D721Med (cell line): ENCODE measurements at regions not wholly inside any gene's neighbourhood (a gene's known extent, or its start where the extent isn't known, plus 50 kb on each side); places are given as distances from the start of the nearest gene placed in this dataset.
"Not testable (repeated sequence)": the region's sequence is repeated elsewhere in the genome, so short reads cannot be mapped to it uniquely, and the experiment has no call there.

Experiments
- DNase-seq: peaks from one replicate; pipeline ENCODE4 v3.0.0; 2011; ENCODE audit warnings: low spot score; ENCODE audit not compliant: insufficient read length
- FAIRE-seq: peaks from 2 replicates; lab custom pipeline; 2011; peaks lifted over from hg19 to GRCh38; lab: Jason Lieb, UNC
- CTCF ChIP-seq: IDR thresholded peaks from 2 replicates; pipeline ENCODE4 v1.5.1; 2012; ENCODE audit warnings: mild to moderate bottlenecking, control low read depth; ENCODE audit not compliant: insufficient read depth; ENCODE audit errors: missing control alignments

- no peak for TF ChIP-seq CTCF
- DNase-seq (no peak), FAIRE-seq (no peak)
Observed at GRCh38 chr5:120108586-120109248, 355.4 kb upstream of the PRR16 start.

DNA sequence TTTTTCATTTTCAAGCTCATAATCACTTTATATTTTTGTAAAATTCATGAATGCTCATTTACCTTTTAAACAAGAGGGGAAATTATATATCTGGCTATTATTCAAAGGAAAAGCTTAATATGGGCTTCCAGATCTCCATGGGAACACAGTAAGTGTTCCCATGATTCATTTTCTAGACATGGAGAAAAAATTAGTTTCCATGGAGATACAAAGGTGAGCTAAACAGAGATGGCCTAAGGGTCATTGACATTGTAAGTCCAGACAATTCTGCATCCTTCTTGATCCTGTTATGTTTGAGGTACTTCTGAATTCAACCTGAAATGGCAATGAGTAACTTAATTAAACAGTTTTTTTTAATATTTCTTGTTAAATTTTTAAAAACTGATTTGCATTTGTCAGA lies 341.4 kb upstream of the PRR16 start:
- DNase-seq (no peak), FAIRE-seq (no peak)
- no peak for TF ChIP-seq CTCF

DNA sequence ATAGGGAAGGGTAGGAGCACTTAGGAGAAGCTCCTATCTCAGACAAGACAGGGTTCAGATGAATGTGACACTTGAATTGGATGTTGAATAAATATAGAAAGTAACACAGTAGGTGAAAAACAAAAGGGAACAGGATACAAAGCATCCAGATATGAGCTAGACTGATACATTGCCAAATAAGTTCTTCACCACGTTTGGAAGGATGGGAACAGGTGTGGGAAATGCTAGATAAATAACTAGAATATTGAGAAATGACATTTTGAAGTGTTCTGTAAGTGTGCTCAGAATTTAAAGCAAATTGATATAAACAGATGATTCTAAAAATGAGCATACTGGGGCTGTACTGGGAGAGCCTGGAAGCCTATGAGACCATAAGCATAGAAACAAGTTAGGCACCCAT lies 340.1 kb upstream of the PRR16 start:
- no peak for TF ChIP-seq CTCF
- DNase-seq (no peak), FAIRE-seq (no peak)

DNA sequence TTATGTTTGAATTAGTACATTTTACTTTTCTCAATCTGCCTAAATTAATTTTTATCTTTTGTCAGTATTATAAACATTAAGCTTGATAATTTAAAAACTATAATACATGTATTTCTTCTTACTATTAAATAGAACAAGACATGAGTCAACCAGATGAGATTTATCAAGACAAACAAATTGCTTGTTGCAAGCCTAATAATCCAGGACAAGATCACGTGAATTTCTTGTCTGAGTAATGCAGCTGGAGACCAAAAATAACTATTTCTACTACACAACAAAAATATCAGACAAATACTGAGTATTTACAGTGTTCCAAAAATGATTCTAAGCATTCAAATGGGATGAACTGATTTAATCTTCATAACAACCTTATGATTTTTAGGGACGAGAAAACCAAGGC lies 339.1 kb upstream of the PRR16 start:
- no peak for DNase-seq
- no peak for TF ChIP-seq CTCF
- FAIRE-seq: no peak

DNA sequence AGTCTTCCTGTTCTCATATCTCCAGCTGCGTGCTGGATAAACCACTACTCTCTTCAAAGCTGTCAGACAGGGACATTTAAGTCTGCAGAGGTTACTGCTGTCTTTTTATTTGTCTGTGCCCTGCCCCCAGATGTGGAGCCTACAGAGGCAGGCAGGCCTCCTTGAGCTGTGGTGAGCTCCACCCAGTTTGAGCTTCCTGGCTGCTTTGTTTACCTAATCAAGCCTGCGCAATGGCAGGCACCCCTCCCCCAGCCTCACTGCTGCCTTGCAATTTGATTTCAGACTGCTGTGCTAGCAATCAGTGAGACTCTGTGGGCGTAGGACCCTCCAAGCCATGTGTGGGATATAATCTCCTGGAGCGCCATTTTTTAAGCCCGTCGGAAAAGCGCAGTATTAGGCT lies 331.8 kb upstream of the PRR16 start:
- DNase-seq, FAIRE-seq: not testable (repeated sequence)

DNA sequence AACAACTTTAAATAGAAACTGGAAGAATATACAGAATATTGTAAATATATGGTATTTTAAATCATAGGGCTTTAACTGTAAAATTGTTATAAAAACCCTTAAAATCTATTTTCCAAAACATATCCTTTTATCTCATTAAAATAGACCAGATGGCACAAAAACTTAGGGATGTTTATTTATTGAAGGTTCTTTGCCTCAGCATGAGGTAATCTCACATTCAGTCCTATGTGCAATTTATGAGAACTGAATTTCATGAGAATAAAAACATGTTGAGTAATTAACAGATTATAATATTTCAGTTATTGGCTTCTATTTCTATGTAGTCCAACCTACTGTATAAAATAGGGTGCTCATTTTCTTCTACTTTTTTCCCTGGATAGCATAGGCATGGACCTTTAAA lies 329.2 kb upstream of the PRR16 start:
- TF ChIP-seq CTCF: no peak
- FAIRE-seq (no peak), DNase-seq (no peak)

DNA sequence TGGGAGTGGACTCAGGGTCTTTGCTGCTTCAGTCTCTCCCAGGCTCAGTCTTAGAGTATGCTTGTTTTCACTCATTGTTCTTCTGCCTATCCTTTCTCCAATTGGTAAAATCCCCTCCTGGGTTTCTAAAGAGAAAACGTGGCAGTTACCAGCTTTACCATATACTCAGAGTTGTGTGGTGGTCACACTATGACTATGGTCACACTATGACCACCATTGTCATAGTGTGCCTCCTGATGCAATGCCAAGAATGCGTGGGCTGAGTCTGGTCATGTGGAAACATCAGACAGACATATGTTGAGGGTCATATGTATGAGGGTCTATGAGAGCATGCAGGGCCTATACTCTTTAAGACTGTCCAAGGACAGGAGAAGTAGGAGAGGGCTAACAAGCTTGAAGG lies 326.5 kb upstream of the PRR16 start:
- no peak for FAIRE-seq
- TF ChIP-seq CTCF: no peak
- DNase-seq: no peak

DNA sequence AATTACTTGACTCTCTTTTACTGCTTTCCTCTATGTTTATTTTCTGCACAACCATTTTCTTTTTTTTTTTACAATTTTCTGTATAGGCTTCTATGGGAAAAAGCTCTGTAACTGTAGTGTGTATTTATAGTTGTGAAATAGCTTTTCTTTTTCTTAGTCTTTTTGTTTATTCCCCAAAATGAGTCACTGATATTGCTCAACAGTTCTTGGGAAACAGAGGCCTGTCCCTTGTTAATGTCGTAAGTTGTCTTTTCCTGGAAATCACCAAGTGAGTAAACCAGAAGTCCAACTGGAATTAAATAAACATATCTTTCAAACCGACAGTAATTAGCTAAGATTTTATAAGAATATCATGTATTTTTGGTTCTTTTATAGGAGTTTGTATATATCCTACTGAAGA lies 325.1 kb upstream of the PRR16 start:
- no peak for TF ChIP-seq CTCF
- no peak for FAIRE-seq
- no peak for DNase-seq
